Gastroesophageal sphincter (tissue), 3 donors: ENCODE measurements at regions not wholly inside any gene's neighbourhood (a gene's known extent, or its start where the extent isn't known, plus 50 kb on each side); places are given as distances from the start of the nearest gene placed in this dataset.

Experiments used
- POLR2A ChIP-seq, 2 donors: fragments of 450-650 bp; IDR thresholded peaks; one replicate each; pipeline ENCODE4 v1.6.1; 2017; ENCODE audit warnings: antibody characterized with exemption in 2 of 2, mild to moderate bottlenecking in 2 of 2, moderate library complexity in 1 of 2
- TF ChIP-seq, protein P1 (sequence below), 4 experiments: fragments of 200-600 bp in 2 of 4; fragments of 450-650 bp in 2 of 4; sonication (generic) in 1 of 4; IDR thresholded peaks; one replicate each; pipeline ENCODE4 v1.5.1; 2017 to 2019; ENCODE audit warnings: antibody characterized with exemption in 4 of 4, mild to moderate bottlenecking in 2 of 4, moderate library complexity in 2 of 4

DNA sequence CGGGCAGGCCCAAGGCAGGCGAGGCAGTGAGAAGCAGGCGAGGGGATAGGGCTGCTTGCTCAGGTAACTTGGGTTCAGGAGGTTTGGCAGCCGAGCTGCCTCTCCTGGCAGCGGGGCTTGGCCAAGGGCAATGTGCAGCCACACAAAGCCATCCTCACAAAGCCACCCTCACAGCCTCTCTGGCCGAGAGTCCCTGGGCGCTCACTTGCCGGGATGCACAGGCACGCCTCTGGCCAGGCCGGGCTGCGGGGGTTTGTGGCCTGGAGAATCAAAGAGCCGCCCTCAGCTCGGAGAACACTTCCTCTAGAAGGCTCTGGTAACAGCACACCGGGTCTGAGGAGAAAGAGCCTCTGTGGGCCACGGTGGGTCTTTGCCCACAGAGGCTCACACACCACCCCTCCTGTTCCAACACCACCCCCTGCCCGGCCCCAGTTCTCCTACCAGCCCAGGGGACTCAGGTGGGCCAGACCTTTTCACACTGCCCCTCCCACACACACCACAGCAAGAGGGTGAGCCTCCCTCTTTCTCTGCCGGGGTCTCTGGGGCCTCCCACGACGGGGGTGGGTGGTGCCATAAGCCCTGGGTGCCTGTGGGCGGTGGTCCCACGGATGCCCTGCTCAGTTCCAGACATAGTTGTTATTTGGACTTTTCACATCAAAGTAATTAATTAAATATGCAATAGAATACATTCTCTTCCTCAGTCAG lies 186.9 kb downstream of the ZFP36L2 start:
- TF ChIP-seq, protein P1, sequence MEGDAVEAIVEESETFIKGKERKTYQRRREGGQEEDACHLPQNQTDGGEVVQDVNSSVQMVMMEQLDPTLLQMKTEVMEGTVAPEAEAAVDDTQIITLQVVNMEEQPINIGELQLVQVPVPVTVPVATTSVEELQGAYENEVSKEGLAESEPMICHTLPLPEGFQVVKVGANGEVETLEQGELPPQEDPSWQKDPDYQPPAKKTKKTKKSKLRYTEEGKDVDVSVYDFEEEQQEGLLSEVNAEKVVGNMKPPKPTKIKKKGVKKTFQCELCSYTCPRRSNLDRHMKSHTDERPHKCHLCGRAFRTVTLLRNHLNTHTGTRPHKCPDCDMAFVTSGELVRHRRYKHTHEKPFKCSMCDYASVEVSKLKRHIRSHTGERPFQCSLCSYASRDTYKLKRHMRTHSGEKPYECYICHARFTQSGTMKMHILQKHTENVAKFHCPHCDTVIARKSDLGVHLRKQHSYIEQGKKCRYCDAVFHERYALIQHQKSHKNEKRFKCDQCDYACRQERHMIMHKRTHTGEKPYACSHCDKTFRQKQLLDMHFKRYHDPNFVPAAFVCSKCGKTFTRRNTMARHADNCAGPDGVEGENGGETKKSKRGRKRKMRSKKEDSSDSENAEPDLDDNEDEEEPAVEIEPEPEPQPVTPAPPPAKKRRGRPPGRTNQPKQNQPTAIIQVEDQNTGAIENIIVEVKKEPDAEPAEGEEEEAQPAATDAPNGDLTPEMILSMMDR (IDR thresholded peaks at IDR 0.05): no peak
- TF ChIP-seq POLR2A (IDR thresholded peaks at IDR 0.05): no peak
